ENCODE measurements at regions not wholly inside any gene's neighbourhood (a gene's known extent, or its start where the extent isn't known, plus 50 kb on each side); places are given as distances from the start of the nearest gene placed in this dataset.
"Not testable (repeated sequence)": the region's sequence is repeated elsewhere in the genome, so short reads cannot be mapped to it uniquely, and the experiment has no call there.

DNA sequence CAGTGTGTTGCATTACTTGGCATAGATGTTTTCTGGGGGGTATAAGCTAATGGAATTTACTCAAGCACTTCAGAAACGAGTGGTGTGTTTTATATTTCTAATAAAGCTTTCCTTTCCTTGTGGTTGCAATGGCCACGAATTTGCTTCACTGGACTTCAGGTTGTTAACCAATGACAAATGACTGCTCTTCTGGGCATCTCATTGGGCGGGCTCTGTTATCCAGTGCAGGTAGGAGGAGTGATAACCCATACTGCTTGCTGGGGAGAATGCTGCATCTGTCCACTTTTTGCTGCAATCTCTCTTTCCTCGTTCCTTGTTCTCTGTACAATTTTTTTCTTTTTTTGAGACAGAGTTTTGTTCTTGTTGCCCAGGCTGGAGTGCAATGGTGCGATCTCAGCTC lies 80.0 kb upstream of the RPH3A start:
- no peak for DNase-seq (ENCODE audit: low read depth)

GRCh38 chr12:112712751-112713150 lies 78.8 kb upstream of the RPH3A start:
- DNase-seq (ENCODE audit: low read depth), result not testable (repeated sequence)

- no peak for DNase-seq (ENCODE audit: low read depth)
Measured at GRCh38 chr12:112713471-112713870, 78.1 kb upstream of the RPH3A start.

DNA sequence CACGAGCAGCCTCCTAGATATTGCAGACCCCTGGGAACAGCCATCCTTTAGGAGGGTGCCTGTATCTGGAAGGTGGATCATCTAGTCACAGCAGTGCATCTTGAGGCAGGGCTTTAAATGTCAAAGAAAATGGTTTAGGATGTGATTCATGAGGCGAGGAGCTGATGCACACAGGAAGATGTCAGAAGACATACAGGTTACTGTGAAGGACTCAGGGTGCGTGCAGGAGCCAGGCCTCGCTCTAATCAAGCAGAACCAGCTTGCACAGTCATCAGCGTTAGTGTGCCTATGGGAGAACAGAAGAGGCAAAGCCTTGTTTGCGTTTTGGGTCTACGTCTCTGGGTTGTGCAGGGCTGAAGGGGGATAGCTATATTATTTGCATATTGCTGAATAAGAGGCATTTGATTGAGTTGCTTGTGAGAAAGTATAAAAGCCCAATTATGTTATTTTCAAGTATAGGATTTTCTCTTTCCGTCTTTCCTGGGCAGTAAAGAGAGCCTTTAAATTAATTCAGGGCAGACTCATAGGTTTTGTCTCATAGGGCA lies 77.3 kb upstream of the RPH3A start:
- no peak for DNase-seq (ENCODE audit: low read depth)

GRCh38 chr12:112716099-112717093 lies 75.2 kb upstream of the RPH3A start:
- peak; percentile 18 for DNase-seq (ENCODE audit: low read depth)

DNA sequence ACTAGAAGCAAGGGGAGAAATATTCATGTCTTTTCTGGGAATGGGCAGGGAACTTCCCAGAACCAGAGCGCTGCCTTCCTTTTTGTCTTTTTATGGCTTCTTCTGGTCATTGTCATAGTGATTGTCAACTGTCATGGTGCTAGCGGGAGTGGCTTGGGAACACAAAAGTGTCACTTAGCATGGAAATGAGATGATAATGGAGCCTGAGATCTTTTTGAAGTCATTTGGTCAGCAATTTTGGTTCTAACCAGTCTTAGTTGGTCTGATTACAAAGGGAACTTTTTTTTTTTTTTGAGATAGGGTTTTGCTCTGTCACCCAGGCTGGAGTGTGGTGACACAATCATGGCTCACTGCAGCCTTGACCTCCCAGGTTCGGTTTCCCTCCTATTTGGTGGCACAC lies 62.7 kb upstream of the RPH3A start:
- DNase-seq (ENCODE audit: low read depth), result no peak

DNA sequence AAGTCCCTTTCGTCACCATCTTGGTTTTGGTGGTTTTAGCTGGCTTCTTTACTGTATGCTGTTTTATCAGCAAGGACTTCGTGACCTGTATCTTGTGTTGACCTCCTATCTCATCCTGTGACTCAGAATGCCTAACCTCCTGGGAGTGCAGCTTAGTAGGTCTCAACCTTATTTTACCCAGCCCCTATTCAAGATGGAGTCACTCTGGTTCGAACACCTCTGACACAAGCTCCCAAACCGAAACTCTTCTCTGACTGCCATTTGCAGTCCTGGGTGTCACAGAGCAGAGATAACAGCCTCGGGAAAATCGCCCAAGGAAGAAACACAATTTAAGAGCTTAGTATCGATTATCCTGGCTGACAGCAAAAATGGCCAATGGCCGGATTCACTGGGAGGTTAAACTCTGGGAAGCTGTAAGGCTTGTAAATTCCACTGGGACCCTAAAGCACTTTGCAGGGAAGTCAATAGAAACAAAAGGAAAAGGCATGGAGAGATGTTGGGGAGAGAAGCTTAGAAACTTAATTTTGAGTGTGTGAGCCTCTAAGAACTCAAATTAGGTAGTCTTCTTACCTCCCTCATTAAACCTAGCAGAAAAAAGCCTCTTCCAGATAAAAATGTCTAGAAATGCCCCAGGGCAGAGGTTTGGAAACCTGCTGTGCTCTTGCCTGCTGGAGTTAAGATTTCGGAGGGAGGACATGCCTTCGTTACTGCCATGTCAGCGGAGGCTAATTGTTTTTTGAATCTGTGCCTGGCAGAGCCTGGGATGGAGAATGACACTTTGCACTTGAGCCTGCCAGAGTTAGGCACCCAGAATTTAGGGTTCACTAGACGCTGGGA lies 56.5 kb upstream of the RPH3A start:
- DNase-seq (ENCODE audit: low read depth), result no peak

DNA sequence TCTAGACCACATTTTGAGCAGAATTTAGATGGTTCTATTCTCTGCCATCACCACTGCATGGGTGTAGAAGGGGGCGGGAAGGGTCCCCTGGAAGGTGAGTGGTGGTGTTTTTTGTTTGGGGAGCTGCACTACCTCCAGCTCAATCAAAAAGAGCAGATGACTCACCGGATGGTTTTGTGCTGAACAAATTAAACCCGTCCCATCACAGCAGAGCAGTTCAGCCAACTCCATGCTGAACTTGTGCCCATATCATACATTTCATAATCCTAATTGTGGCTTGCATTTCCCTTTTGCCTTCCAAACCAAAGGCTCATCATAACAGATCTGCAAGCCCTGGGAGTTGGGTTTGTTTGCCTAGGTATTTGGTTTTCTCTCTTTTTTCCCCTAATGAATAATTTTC lies 53.0 kb upstream of the RPH3A start:
- DNase-seq (ENCODE audit: low read depth), result no peak

DNA sequence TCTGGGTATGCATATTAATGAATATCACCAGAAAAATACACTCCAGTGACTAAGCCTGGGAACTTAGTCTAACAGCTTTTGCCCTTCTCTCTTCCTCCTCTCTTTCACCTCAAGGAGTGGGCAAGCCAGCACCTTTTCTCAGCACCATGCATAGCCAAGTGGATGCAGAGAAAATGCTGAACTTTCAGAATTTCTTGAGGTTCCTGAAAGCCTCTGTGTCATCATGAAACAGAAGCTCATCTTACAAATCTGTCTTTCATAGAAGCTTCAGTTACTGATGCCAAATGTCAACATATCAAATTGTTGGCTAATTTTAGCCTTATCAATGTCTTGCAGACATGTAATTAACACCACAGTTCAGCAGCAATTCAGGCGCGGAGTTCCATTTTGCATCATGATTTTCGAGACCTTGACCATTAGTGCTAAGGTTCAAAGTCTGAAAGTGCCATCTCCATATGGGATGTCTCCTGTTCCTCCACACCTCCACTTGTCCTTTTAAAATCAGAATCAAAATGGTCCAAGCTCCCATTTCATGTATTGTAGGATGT lies 51.1 kb upstream of the RPH3A start:
- no peak for DNase-seq (ENCODE audit: low read depth)

GRCh38 chr12:112741106-112741505 lies 50.4 kb upstream of the RPH3A start:
- DNase-seq (ENCODE audit: low read depth), result no peak
